IPS-20b (cell line): ENCODE measurements at regions not wholly inside any gene's neighbourhood (a gene's known extent, or its start where the extent isn't known, plus 50 kb on each side); places are given as distances from the start of the nearest gene placed in this dataset.

Experiments
- H3K27ac ChIP-seq: one replicate; pipeline ENCODE4 v1.5.1; 2013; ENCODE audit warnings: low read length
- H3K27me3 ChIP-seq: 2 replicates; pipeline ENCODE4 v1.6.1; 2013; ENCODE audit warnings: mild to moderate bottlenecking, low read length, inconsistent platforms; ENCODE audit not compliant: insufficient read depth
- H3K36me3 ChIP-seq: 2 replicates; pipeline ENCODE4 v1.6.1; 2013; ENCODE audit warnings: low read depth, mild to moderate bottlenecking, inconsistent platforms, low read length, moderate library complexity; ENCODE audit not compliant: insufficient read depth
- H3K4me1 ChIP-seq: 2 replicates; pipeline ENCODE4 v1.6.1; 2013; ENCODE audit warnings: mild to moderate bottlenecking, control low read depth, inconsistent platforms, low read length, moderate library complexity; ENCODE audit not compliant: insufficient read depth
- H3K4me3 ChIP-seq: 2 replicates; pipeline ENCODE4 v1.5.1; 2013; ENCODE audit warnings: mild to moderate bottlenecking, low read length, inconsistent platforms
- H3K9ac ChIP-seq: 2 replicates; pipeline ENCODE4 v1.6.1; 2013; ENCODE audit warnings: low read depth, mild to moderate bottlenecking, inconsistent platforms, low read length, moderate library complexity
- H3K9me3 ChIP-seq: 2 replicates; pipeline ENCODE4 v1.6.1; 2013; ENCODE audit warnings: mild to moderate bottlenecking, low read depth, low read length, inconsistent platforms; ENCODE audit not compliant: insufficient read depth

DNA sequence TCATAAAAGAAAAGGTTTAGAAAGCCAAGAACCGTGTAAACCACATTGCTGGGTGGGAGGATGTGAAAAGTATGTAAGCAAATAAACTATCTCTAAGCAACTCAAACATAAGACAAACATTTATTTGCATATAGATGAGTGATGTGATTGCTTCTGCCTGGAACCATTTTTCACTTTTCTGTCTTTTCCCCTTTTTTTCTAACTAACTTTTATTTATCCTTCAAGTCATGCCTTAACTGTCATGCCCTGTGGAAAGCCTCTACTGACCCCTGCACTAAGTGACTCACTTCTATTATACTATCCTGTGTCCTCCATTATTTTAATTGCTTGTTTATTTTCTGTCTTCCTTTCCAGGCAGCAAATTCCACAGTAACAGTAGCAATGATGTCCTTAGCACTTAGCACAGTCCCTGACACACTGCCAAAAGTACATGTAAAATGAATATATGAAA lies 87.5 kb upstream of the CTAGE1 start:
- Histone ChIP-seq H3K9me3 (no peaks in the 10 kb centered on the region), H3K27me3 (no peaks in the 10 kb centered on the region), H3K36me3 (no peaks in the 10 kb centered on the region), H3K4me1 (no peaks in the 10 kb centered on the region), H3K27ac (no peak overlapping the region), H3K9ac (no peak overlapping the region), H3K4me3 (no peak overlapping the region)

DNA sequence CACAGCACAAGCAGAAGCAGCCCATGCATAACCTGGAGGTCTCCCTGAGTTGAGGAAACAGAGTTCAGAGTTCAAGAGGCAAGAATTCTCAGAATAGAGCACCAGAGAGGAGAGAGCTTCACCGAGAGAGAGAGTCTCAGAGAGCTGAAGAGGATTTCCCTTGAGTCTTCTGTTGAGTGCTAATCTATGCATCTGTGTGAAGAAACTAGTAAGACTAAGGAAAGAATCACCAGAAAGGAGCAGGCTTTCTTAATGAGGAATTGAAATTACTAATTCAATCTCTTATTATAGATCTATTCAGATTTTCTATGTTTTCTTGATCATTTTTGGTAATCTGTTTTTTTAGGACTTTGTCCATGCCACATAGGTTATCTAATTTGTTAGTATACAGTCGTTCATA lies 89.3 kb upstream of the CTAGE1 start:
- Histone ChIP-seq H3K27ac (no peak overlapping the region), H3K9ac (no peak overlapping the region), H3K27me3 (no peaks in the 10 kb centered on the region), H3K9me3 (no peaks in the 10 kb centered on the region), H3K4me1 (no peaks in the 10 kb centered on the region), H3K36me3 (no peaks in the 10 kb centered on the region), H3K4me3 (no peak overlapping the region)

DNA sequence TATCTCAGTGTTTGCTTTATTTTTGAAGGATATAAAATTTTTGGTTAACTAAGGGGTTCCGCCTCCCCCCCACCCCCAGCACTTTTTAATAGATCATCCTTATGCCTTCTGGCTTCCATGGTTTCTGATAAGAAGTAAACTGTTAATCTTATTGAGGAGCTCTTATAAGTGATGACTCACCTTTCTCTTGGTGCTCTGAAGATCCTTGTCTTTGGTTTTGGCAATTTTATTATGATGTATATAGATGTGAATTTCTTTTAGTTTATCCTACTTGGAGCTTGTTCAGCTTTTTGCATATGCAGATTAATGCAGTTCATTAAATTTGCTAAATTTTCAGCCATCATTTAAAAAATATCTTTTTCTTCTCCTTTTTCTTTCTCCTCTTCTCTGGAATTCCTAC lies 91.7 kb upstream of the CTAGE1 start:
- no peak overlapping the region for H3K9ac ChIP-seq
- H3K36me3 ChIP-seq, result no peaks in the 10 kb centered on the region
- no peak overlapping the region for H3K4me3 ChIP-seq
- H3K9me3 ChIP-seq, result no peaks in the 10 kb centered on the region
- H3K27ac ChIP-seq, result no peak overlapping the region
- no peaks in the 10 kb centered on the region for H3K4me1 ChIP-seq
- no peaks in the 10 kb centered on the region for H3K27me3 ChIP-seq

DNA sequence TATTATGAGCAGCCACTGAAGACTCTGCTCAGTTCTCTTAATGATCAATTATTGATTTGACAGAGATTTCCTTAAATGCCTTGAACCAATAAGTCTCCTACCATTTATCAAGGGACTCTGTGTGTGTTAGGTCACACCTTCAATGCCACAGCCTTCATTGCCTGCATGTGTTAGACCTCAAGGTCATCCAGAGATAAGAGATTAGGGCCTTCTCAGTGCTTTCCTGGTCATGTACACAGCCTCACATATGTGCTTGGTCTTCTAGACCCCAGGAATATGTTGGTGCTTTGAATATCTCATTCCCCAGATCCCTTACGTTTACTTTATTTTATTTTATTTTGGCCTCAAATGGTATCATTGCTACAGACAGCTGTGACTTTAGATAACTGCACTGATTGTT lies 93.0 kb upstream of the CTAGE1 start:
- Histone ChIP-seq H3K27ac (no peak overlapping the region), H3K27me3 (no peaks in the 10 kb centered on the region), H3K4me3 (no peak overlapping the region), H3K9me3 (no peaks in the 10 kb centered on the region), H3K9ac (no peak overlapping the region), H3K36me3 (no peaks in the 10 kb centered on the region), H3K4me1 (no peaks in the 10 kb centered on the region)

DNA sequence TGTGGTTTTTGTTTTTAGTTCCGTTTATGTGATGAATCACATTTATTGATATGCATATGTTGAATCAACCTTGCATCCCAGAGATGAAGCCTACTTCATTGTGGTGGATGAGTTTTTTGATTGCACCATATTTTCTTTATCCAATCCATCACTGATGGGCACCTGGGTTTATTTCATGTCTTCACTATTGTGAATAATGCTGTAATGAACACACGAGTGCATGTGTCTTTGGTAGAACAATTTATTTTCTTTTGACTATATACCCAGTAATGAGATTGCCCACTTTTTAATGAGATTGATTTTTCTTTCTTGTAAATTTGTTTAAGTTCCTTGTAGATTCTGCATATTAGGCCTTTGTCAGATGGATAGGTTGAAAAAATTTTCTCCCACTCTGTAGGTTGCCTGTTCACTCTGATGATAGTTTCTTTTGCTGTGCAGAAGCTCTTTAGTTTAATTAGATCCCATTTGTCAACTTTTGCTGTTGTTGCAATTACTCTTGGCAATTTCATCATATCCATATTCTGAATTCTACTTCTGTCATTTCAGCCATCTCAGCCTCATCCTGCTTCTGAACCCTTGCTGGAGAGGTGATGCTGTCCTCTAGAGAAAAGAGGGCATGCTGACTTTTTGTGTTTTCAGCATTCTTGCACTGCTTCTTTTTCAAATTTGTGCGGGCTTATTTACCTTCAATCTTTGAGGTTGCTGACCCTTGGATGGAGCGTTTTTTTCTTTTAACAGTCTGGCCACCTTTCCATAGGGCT lies 96.2 kb upstream of the CTAGE1 start:
- Histone ChIP-seq H3K27ac (no peak overlapping the region), H3K4me1 (no peaks in the 10 kb centered on the region), H3K9me3 (no peaks in the 10 kb centered on the region), H3K27me3 (no peaks in the 10 kb centered on the region), H3K36me3 (no peaks in the 10 kb centered on the region), H3K4me3 (no peak overlapping the region), H3K9ac (no peak overlapping the region)

DNA sequence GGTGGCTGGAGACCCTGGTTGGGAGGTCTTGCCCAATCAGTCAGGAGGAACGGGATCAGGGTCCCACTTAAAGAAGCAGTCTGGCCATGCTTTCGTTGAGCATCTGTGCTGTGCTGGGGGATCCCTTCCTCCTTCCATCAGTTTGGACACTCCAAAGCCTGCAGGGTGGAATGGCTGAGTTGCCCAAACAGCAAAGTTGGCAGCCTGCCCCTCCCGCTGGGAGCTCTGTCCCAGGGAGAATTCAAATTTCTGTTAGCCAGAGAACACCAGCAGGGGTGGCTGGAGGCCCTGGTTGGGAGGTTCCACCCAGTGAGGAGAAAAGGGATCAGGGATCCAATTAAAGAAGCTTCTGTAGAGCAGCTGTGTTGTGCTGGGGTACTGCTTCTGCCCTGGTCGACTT lies 96.9 kb upstream of the CTAGE1 start:
- Histone ChIP-seq H3K27me3 (no peaks in the 10 kb centered on the region), H3K4me3 (no peak overlapping the region), H3K4me1 (no peaks in the 10 kb centered on the region), H3K27ac (no peak overlapping the region), H3K36me3 (no peaks in the 10 kb centered on the region), H3K9ac (no peak overlapping the region), H3K9me3 (no peaks in the 10 kb centered on the region)

DNA sequence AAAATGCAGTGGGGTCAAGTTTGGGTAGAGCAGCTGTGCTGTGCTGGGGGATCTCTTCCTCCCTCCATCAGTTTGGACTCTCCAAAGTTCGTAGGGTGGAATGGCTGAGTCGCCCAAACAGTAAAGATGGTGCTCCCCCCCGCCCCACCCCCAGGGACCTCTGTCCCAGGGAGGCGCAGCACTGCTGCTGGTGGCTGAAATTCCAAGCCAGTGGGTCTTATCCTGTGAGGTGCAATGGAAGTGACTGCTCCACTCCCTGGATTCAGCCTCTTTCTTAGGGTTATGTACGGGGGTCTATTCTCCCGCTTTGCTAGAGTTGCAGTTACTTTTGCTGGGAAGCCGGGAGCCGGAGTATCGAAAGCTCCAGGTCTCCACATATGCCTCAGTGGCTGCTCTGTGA lies 97.5 kb upstream of the CTAGE1 start:
- Histone ChIP-seq H3K4me3 (no peak overlapping the region), H3K9me3 (no peaks in the 10 kb centered on the region), H3K27me3 (no peaks in the 10 kb centered on the region), H3K27ac (no peak overlapping the region), H3K9ac (no peak overlapping the region), H3K4me1 (no peaks in the 10 kb centered on the region), H3K36me3 (no peaks in the 10 kb centered on the region)

DNA sequence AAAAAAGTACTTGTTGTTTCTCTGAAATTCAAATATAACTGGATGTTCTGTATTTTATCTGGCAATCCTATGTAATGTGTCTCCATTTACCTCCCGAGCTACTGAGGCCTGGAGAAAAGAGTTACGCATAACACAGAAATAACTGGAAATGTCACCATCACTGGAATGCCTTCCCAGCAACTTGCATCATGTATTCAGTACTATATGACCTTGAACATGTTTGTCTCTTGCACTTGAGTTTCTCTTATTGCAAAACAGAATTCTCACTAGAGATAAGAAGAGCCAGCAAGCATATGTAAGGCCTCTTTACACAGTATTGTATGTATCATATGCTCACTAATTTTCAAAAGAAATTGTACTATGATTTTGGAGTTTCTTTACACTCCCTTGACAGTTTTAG lies 99.6 kb upstream of the CTAGE1 start:
- H3K36me3 ChIP-seq, result no peaks in the 10 kb centered on the region
- no peaks in the 10 kb centered on the region for H3K4me1 ChIP-seq
- H3K27me3 ChIP-seq, result no peaks in the 10 kb centered on the region
- H3K4me3 ChIP-seq, result no peak overlapping the region
- H3K9ac ChIP-seq, result no peak overlapping the region
- H3K9me3 ChIP-seq, result no peaks in the 10 kb centered on the region
- H3K27ac ChIP-seq, result no peak overlapping the region

DNA sequence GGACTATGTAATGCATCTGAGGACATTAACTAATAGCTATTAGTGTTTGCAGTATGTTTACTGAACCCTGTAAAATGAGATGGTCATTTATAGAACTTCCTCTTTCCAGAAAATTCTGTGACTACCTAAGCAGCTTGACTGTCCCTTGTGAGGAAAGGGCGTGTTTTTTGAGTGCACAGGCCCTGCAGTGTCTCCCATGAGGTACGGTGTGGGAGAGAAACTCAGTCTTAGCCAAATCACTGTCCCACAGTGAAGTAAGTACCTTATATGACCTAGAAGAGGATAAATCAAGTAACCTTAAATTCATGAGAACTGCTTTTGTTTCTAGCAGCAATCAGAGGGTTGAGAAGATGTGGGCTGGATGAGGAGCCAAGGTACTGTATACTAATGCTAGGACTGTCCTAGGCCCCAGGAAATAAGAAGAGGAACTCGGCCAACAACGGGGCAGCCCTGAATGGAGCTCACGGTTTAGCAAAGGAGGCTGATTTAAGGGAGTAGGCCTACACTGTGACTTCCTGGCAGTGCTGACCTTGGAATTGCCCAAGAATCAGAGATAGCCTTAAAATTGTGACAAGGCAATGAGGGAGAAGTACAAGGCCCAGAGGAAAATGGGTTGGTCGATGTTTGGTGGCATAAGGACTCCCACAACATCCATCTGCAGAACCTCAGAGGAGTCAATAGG lies 103.5 kb upstream of the CTAGE1 start:
- Histone ChIP-seq H3K27ac (no peak overlapping the region), H3K9ac (no peak overlapping the region), H3K4me1 (no peaks in the 10 kb centered on the region), H3K27me3 (no peaks in the 10 kb centered on the region), H3K4me3 (no peak overlapping the region), H3K36me3 (no peaks in the 10 kb centered on the region), H3K9me3 (no peaks in the 10 kb centered on the region)

DNA sequence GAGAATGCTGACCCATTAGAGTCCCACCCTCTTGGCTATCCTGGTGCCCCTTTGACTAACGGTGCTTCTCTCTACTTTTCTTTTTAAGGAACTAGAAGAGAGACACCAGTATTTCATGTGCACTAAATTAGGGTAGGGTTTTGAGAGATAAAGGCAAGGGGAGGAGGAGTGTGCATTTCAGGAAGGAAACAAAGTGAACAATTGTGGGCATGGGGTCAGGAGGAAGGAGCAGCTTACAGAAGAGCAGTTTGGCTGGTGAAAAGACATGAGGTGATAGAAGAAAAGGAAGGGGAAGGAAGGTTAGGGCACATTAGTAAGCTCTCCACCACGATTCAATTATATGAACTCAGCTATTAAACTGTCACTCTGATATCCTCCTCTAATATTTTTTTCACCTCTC lies 105.8 kb upstream of the CTAGE1 start:
- Histone ChIP-seq H3K36me3 (no peaks in the 10 kb centered on the region), H3K4me1 (no peaks in the 10 kb centered on the region), H3K27me3 (no peaks in the 10 kb centered on the region), H3K9me3 (no peaks in the 10 kb centered on the region; the same call in 1 of the 2 replicates), H3K27ac (no peak overlapping the region), H3K4me3 (no peak overlapping the region), H3K9ac (no peak overlapping the region)

DNA sequence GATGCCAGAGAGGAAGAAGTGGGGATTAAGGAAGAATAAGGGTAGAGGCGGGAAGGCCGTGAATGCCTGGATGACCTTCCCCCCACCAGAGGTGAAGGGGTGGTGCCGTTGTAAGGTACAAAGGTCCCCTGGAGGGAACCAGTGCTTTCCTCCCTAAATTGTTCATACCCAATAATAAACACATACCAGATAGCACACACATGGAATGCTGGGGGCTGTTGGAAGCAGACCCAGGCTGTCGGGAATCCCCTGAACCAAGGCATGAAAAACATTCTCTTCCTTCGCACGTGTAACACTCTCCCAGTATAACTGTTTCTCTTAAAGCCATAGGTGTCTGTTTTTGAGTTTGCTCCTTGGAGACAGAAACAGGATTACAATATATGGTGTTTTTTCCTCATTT lies 107.1 kb upstream of the CTAGE1 start:
- H3K27ac ChIP-seq, result no peak overlapping the region
- H3K9me3 ChIP-seq, result no peaks in the 10 kb centered on the region; the same call in 1 of the 2 replicates
- H3K4me1 ChIP-seq, result no peaks in the 10 kb centered on the region

DNA sequence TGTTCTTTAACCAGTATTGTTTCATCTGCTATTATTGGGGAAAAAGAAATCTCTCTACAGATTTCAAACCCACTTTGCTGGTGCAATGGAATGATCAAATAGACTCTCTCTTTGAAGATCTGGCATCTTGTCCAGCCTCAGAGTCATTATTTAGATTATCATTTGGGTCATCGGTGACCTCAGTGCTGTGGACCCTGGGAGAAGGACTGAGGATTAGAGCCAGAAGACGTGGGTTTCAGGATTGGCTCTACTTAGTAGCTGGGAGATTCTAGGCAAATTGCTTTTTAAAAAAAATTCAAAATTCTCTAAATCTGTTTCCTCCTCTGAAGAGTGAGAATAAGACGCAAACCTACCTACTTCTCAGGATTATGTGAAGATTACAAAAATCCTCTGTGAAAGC lies 107.6 kb upstream of the CTAGE1 start:
- H3K4me1 ChIP-seq, result no peaks in the 10 kb centered on the region
- no peaks in the 10 kb centered on the region; the same call in 1 of the 2 replicates for H3K9me3 ChIP-seq
- no peaks in the 10 kb centered on the region for H3K36me3 ChIP-seq
- H3K27ac ChIP-seq, result no peak overlapping the region
- no peak overlapping the region for H3K9ac ChIP-seq
- H3K27me3 ChIP-seq, result no peaks in the 10 kb centered on the region
- H3K4me3 ChIP-seq, result no peak overlapping the region

More for the DNA sequence above, 107.1 kb upstream of the CTAGE1 start:
- H3K27me3 ChIP-seq, result no peaks in the 10 kb centered on the region
- no peak overlapping the region for H3K9ac ChIP-seq
- no peak overlapping the region for H3K4me3 ChIP-seq
- H3K36me3 ChIP-seq, result no peaks in the 10 kb centered on the region
